ENCODE measurements at regions not wholly inside any gene's neighbourhood (a gene's known extent, or its start where the extent isn't known, plus 50 kb on each side); places are given as distances from the start of the nearest gene placed in this dataset.

GRCh38 chr4:33914386-33914785 is 2329.9 kb downstream of the ARAP2 start:
- Mint-ChIP-seq H3K36me3 (ENCODE audit: insufficient read depth, unreplicated experiment) (no peaks in the 10 kb centered on the region), H3K4me1 (ENCODE audit: low read depth, unreplicated experiment) (no peaks in the 10 kb centered on the region), H3K4me3 (ENCODE audit: unreplicated experiment) (no peak overlapping the region), H3K27me3 (ENCODE audit: insufficient read depth, unreplicated experiment) (no peaks in the 10 kb centered on the region), H3K9me3 (ENCODE audit: unreplicated experiment) (peaks cover 16% of the 10 kb centered on the region), H3K27ac (ENCODE audit: unreplicated experiment) (no peak overlapping the region)
- no peak overlapping the region for H3K4me3 ChIP-seq (ENCODE audit: low read depth, low read length)
- no peaks in the 10 kb centered on the region for H3K36me3 ChIP-seq (ENCODE audit: control insufficient read depth, insufficient read depth, low read length)
- CTCF ChIA-PET: no interaction called here
- BruUV-seq (replicated peaks): no TSS peak
- intact Hi-C loops (cut with micrococcal nuclease; ENCODE audit: unreplicated experiment): no loop called here
- H3K27me3 ChIP-seq (replicated peaks; ENCODE audit: control insufficient read depth, insufficient read depth, low read length): no peaks in the 10 kb centered on the region
- no peak for TF ChIP-seq CTCF (IDR thresholded peaks at IDR 0.05; ENCODE audit: insufficient read depth in 1 of 2, low read depth in 1 of 2, low read length in 1 of 2, severe bottlenecking in 1 of 2, unreplicated experiment in 1 of 2)
- H3K4me1 ChIP-seq: no peaks in the 10 kb centered on the region
- H3K9me3 ChIP-seq: peaks cover 6% of the 10 kb centered on the region
- DNase-seq: no peak
- POLR2A ChIA-PET: no interaction called here

- Histone ChIP-seq H3K4me1 (no peaks in the 10 kb centered on the region), H3K9me3 (peaks cover 4% of the 10 kb centered on the region; the same call in 1 of the 2 replicates), H3K27me3 (replicated peaks; ENCODE audit: control insufficient read depth, insufficient read depth, low read length) (no peaks in the 10 kb centered on the region), H3K4me3 (ENCODE audit: low read depth, low read length) (no peak overlapping the region), H3K36me3 (ENCODE audit: control insufficient read depth, insufficient read depth, low read length) (no peaks in the 10 kb centered on the region)
- intact Hi-C loops (cut with micrococcal nuclease; ENCODE audit: unreplicated experiment): no loop called here
- Mint-ChIP-seq H3K4me1 (ENCODE audit: low read depth, unreplicated experiment) (no peaks in the 10 kb centered on the region), H3K27ac (ENCODE audit: unreplicated experiment) (no peak overlapping the region), H3K9me3 (ENCODE audit: unreplicated experiment) (no peaks in the 10 kb centered on the region), H3K36me3 (ENCODE audit: insufficient read depth, unreplicated experiment) (no peaks in the 10 kb centered on the region), H3K27me3 (ENCODE audit: insufficient read depth, unreplicated experiment) (no peaks in the 10 kb centered on the region), H3K4me3 (ENCODE audit: unreplicated experiment) (no peak overlapping the region)
- DNase-seq: no peak
- BruUV-seq (replicated peaks): no TSS peak
- CTCF ChIA-PET: no interaction called here
- TF ChIP-seq CTCF (IDR thresholded peaks at IDR 0.05; ENCODE audit: insufficient read depth in 1 of 2, low read depth in 1 of 2, low read length in 1 of 2, severe bottlenecking in 1 of 2, unreplicated experiment in 1 of 2): no peak
- POLR2A ChIA-PET: no interaction called here
These were observed 2320.8 kb downstream of the ARAP2 start for GRCh38 chr4:33923469-33923868.

DNA sequence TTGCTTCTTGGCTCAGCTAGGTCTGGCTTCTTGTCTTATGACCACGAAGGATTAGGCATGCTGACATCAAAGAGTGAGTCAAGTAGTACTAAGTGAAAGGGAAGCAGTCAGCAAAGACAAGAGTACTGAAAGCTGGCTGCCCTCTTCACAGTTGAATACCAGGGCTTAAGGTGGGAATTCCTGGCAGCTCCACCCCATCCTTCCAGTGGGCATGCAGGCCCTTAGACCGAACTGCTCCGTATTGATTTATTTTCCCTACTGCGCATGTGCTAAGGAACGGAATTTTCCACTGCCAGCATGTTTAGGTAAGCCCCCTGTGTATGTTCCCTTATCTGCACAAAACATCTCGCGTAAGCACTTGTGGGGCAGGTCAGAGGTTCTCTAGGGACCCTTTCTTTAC is 2320.1 kb downstream of the ARAP2 start:
- no peak for TF ChIP-seq CTCF (IDR thresholded peaks at IDR 0.05; ENCODE audit: insufficient read depth in 1 of 2, low read depth in 1 of 2, low read length in 1 of 2, severe bottlenecking in 1 of 2, unreplicated experiment in 1 of 2)
- intact Hi-C loops (cut with micrococcal nuclease; ENCODE audit: unreplicated experiment): no loop called here
- Mint-ChIP-seq H3K4me1 (ENCODE audit: low read depth, unreplicated experiment) (no peaks in the 10 kb centered on the region), H3K27me3 (ENCODE audit: insufficient read depth, unreplicated experiment) (no peaks in the 10 kb centered on the region), H3K9me3 (ENCODE audit: unreplicated experiment) (no peaks in the 10 kb centered on the region), H3K4me3 (ENCODE audit: unreplicated experiment) (no peak overlapping the region), H3K36me3 (ENCODE audit: insufficient read depth, unreplicated experiment) (no peaks in the 10 kb centered on the region), H3K27ac (ENCODE audit: unreplicated experiment) (no peak overlapping the region)
- Histone ChIP-seq H3K9me3 (peaks cover 4% of the 10 kb centered on the region; the same call in 1 of the 2 replicates), H3K36me3 (ENCODE audit: control insufficient read depth, insufficient read depth, low read length) (no peaks in the 10 kb centered on the region), H3K4me3 (ENCODE audit: low read depth, low read length) (no peak overlapping the region), H3K4me1 (no peaks in the 10 kb centered on the region), H3K27me3 (replicated peaks; ENCODE audit: control insufficient read depth, insufficient read depth, low read length) (no peaks in the 10 kb centered on the region)
- ChIA-PET POLR2A (no interaction called here), CTCF (no interaction called here)
- DNase-seq: no peak
- no TSS peak for BruUV-seq (replicated peaks)

Measured in Caco-2 (cell line).